Nephron progenitor cell (in vitro differentiated cells): ENCODE measurements at regions not wholly inside any gene's neighbourhood (a gene's known extent, or its start where the extent isn't known, plus 50 kb on each side); places are given as distances from the start of the nearest gene placed in this dataset.

Source experiments
- DNase-seq: peaks from one replicate; pipeline ENCODE4 v3.0.0; 2021
- H3K27ac Mint-ChIP-seq: 2 replicates; pipeline ENCODE4 v1.8.0; 2021; ENCODE audit warnings: mild to moderate bottlenecking, moderate library complexity, mixed read lengths
- H3K27me3 Mint-ChIP-seq: 2 replicates; pipeline ENCODE4 v1.8.0; 2021; ENCODE audit warnings: mild to moderate bottlenecking, low read depth, mixed read lengths; ENCODE audit not compliant: poor library complexity
- H3K36me3 Mint-ChIP-seq: 2 replicates; pipeline ENCODE4 v1.8.0; 2021; ENCODE audit warnings: low read depth, mixed read lengths
- H3K4me1 Mint-ChIP-seq: 2 replicates; pipeline ENCODE4 v1.8.0; 2021; ENCODE audit warnings: mixed read lengths
- H3K4me3 Mint-ChIP-seq: 2 replicates; pipeline ENCODE4 v1.8.0; 2021; ENCODE audit warnings: mild to moderate bottlenecking, moderate library complexity, mixed read lengths
- H3K9me3 Mint-ChIP-seq: 2 replicates; pipeline ENCODE4 v1.8.0; 2021; ENCODE audit warnings: mild to moderate bottlenecking, moderate library complexity, mixed read lengths
- CTCF ChIP-seq: fragments of 200-600 bp; sonication (generic); IDR thresholded peaks from 2 replicates; pipeline ENCODE4 v1.5.0; 2021; ENCODE audit warnings: antibody characterized with exemption

DNA sequence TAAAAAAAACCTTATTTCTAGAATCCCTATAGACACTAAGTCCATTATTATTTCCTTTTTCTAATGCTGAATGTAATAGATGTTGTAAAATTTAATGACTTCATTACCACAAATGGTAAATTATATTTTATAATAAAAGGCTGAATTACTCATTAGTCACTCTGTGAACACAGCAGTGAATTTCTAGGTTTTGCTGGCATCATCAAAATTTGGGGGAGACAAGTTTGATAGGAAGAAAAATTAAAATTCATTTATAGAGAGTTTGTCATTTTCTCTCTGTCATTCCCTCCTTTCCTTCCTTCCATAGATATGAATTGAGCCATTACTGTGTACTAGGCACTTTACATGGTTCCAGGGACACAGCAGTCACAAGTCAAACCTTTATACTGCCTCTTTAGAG is 340.9 kb downstream of the TRIB2 start:
- H3K27ac Mint-ChIP-seq, result no peak overlapping the region
- DNase-seq, result no peak
- no peaks in the 10 kb centered on the region for H3K4me1 Mint-ChIP-seq
- no peak overlapping the region for H3K4me3 Mint-ChIP-seq
- no peak for TF ChIP-seq CTCF
- no peaks in the 10 kb centered on the region for H3K9me3 Mint-ChIP-seq
- H3K36me3 Mint-ChIP-seq, result no peaks in the 10 kb centered on the region
- peaks cover 5% of the 10 kb centered on the region for H3K27me3 Mint-ChIP-seq

DNA sequence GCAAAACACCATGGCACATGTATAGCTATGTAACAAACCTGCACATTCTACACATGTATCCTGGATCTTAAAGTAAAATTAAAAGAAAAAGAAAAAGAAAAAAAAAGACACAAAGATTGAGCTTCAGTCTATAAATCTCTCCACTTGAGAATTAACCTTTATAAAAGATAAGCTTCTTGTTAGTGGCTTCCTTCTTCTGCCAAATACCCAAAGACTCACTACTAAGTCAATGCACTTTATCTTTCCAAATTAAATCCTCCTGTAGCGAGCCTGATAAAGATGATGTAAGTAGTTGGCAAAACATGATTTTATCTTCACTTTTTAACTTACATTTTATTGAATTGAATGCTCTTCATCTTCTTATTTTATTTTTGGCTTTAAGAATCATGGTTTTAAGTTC is 349.9 kb downstream of the TRIB2 start:
- DNase-seq, result no peak
- no peaks in the 10 kb centered on the region for H3K9me3 Mint-ChIP-seq
- H3K27ac Mint-ChIP-seq, result no peak overlapping the region
- no peak overlapping the region for H3K4me3 Mint-ChIP-seq
- peaks cover 6% of the 10 kb centered on the region for H3K27me3 Mint-ChIP-seq
- H3K36me3 Mint-ChIP-seq, result no peaks in the 10 kb centered on the region
- H3K4me1 Mint-ChIP-seq, result no peaks in the 10 kb centered on the region
- no peak for TF ChIP-seq CTCF

- no peak for TF ChIP-seq CTCF
- Mint-ChIP-seq H3K4me3 (no peak overlapping the region), H3K27me3 (peaks cover 6% of the 10 kb centered on the region), H3K4me1 (no peaks in the 10 kb centered on the region), H3K27ac (no peak overlapping the region), H3K36me3 (no peaks in the 10 kb centered on the region), H3K9me3 (no peaks in the 10 kb centered on the region)
- no peak for DNase-seq
Measured at GRCh38 chr2:13067508-13067907, 350.8 kb downstream of the TRIB2 start.

GRCh38 chr2:13089971-13090370 is 373.2 kb downstream of the TRIB2 start:
- TF ChIP-seq CTCF, result no peak

GRCh38 chr2:13091455-13091854 is 374.7 kb downstream of the TRIB2 start:
- Mint-ChIP-seq H3K4me1 (no peaks in the 10 kb centered on the region), H3K9me3 (no peaks in the 10 kb centered on the region), H3K27me3 (no peaks in the 10 kb centered on the region), H3K27ac (no peak overlapping the region), H3K36me3 (no peaks in the 10 kb centered on the region), H3K4me3 (no peak overlapping the region)
- no peak for DNase-seq
- no peak for TF ChIP-seq CTCF

More at GRCh38 chr2:13089971-13090370, 373.2 kb downstream of the TRIB2 start:
- H3K36me3 Mint-ChIP-seq, result no peaks in the 10 kb centered on the region
- no peak for DNase-seq
- H3K4me1 Mint-ChIP-seq, result no peaks in the 10 kb centered on the region
- H3K27me3 Mint-ChIP-seq, result no peaks in the 10 kb centered on the region
- no peak overlapping the region for H3K27ac Mint-ChIP-seq
- no peak overlapping the region for H3K4me3 Mint-ChIP-seq
- H3K9me3 Mint-ChIP-seq, result no peaks in the 10 kb centered on the region

DNA sequence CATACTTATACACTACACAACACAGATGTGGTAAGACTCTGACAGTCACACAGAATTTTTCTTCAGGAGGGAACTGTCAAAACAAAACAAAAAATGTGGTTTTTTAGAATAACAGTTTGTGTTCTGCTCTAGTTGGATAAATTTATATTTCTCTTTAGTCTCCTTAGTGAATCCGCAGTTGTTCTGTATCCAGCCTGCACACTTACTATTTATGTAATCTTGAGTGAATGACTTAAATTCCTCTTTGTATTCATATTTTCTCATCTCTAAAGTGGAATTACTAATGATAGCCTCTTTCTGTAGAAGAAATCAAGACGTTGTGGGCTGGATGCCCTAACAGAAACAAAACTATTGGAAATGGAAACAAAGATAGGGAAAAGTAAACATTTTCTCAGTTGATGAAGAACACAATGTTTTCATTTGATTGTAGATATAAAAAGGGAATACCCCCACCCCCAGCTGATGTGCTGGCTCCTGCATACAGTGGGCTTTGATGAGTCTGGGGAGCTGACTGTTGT is 375.2 kb downstream of the TRIB2 start:
- no peak for DNase-seq
- no peaks in the 10 kb centered on the region for H3K27me3 Mint-ChIP-seq
- no peaks in the 10 kb centered on the region for H3K4me1 Mint-ChIP-seq
- H3K36me3 Mint-ChIP-seq, result no peaks in the 10 kb centered on the region
- no peaks in the 10 kb centered on the region for H3K9me3 Mint-ChIP-seq
- H3K4me3 Mint-ChIP-seq, result no peak overlapping the region
- H3K27ac Mint-ChIP-seq, result no peak overlapping the region
- no peak for TF ChIP-seq CTCF
